ENCODE measurements at regions not wholly inside any gene's neighbourhood (a gene's known extent, or its start where the extent isn't known, plus 50 kb on each side); places are given as distances from the start of the nearest gene placed in this dataset.
"Not testable (repeated sequence)": the region's sequence is repeated elsewhere in the genome, so short reads cannot be mapped to it uniquely, and the experiment has no call there.

GRCh38 chr7:25677595-25677994 lies 449.3 kb upstream of the NPVF start:
- H4K20me1 ChIP-seq, result no peaks in the 10 kb centered on the region
- no peak for TF ChIP-seq Cebpa-rat (IDR thresholded peaks at IDR 0.05)
- no peak overlapping the region for H3K27ac ChIP-seq
- H3K4me2 ChIP-seq, result no peak overlapping the region
- H3K36me3 ChIP-seq, result no peaks in the 10 kb centered on the region
- no peak overlapping the region for H3K9ac ChIP-seq
- H3K9me3 ChIP-seq (replicated peaks in 1 of 11), result peaks cover 0 to 6% (median 0%) of the 10 kb centered on the region in 11 experiments; a peak in 2 of 22 replicates
- H3K4me3 ChIP-seq, result no peak overlapping the region
- no peaks in the 10 kb centered on the region for H3K4me1 ChIP-seq
- H3K27me3 ChIP-seq, result no peaks in the 10 kb centered on the region

- Histone ChIP-seq H3K27me3 (no peaks in the 10 kb centered on the region), H4K20me1 (no peaks in the 10 kb centered on the region), H3K4me1 (no peaks in the 10 kb centered on the region), H3K36me3 (no peaks in the 10 kb centered on the region), H3K4me3 (no peak overlapping the region), H3K9ac (no peak overlapping the region), H3K27ac (no peak overlapping the region), H3K4me2 (no peak overlapping the region), H3K9me3 (replicated peaks in 1 of 11) (peaks cover 0 to 6% (median 0%) of the 10 kb centered on the region in 11 experiments; a peak in 2 of 22 replicates)
- TF ChIP-seq Cebpa-rat (IDR thresholded peaks at IDR 0.05), result no peak
Measured at GRCh38 chr7:25678215-25678614, 449.9 kb upstream of the NPVF start.

DNA sequence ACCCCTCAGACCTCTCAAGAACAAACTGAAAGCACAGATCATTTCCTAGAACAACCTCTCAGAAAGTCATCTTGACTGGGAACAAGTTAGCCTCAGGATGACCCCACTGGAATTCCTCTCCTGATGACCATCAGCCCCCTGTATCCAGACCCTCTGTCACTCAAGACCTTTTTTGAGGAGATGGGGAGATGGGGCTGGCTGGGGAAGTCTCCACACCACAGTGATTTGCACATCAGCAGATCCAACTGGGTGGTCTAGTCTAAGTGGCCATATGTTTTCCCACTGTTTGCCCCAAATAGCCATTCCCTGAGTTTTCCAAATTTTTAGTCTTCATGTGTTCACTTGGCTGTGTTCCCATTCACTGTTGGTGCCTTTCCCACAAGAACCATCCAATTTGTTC lies 452.4 kb upstream of the NPVF start:
- TF ChIP-seq Cebpa-rat (IDR thresholded peaks at IDR 0.05), result no peak
- H4K20me1 ChIP-seq, result no peaks in the 10 kb centered on the region
- peaks cover 0 to 4% (median under 1%) of the 10 kb centered on the region in 10 experiments; a peak in 7 of 20 replicates for H3K4me1 ChIP-seq
- no peak overlapping the region for H3K4me2 ChIP-seq
- H3K9me3 ChIP-seq (replicated peaks in 1 of 11), result peaks cover 0 to 6% (median 0%) of the 10 kb centered on the region in 11 experiments; a peak in 2 of 22 replicates
- H3K27me3 ChIP-seq, result no peaks in the 10 kb centered on the region
- H3K4me3 ChIP-seq, result no peak overlapping the region
- no peak overlapping the region for H3K9ac ChIP-seq
- no peak overlapping the region for H3K27ac ChIP-seq
- no peaks in the 10 kb centered on the region for H3K36me3 ChIP-seq

GRCh38 chr7:25684360-25684759 lies 456.1 kb upstream of the NPVF start:
- Histone ChIP-seq H3K9ac (no peak overlapping the region), H3K27me3 (no peaks in the 10 kb centered on the region)

GRCh38 chr7:25686493-25686892 lies 458.2 kb upstream of the NPVF start:
- no peak overlapping the region for H3K9ac ChIP-seq
- H3K4me3 ChIP-seq, result no peak overlapping the region
- peak overlapping the region in 8 of 11 experiments; percentile 31 to 68 (median 56); a peak in 15 of 22 replicates for H3K4me2 ChIP-seq
- H3K9me3 ChIP-seq (replicated peaks in 1 of 11), result peaks cover 0 to 6% (median 0%) of the 10 kb centered on the region in 11 experiments; a peak in 2 of 22 replicates
- H3K36me3 ChIP-seq, result no peaks in the 10 kb centered on the region
- TF ChIP-seq Cebpa-rat (IDR thresholded peaks at IDR 0.05), result no peak
- H3K4me1 ChIP-seq, result peaks cover 0 to 19% (median 14%) of the 10 kb centered on the region in 10 experiments; a peak in 13 of 20 replicates
- H3K27me3 ChIP-seq, result no peaks in the 10 kb centered on the region
- no peaks in the 10 kb centered on the region for H4K20me1 ChIP-seq
- no peak overlapping the region for H3K27ac ChIP-seq

More at GRCh38 chr7:25684360-25684759, 456.1 kb upstream of the NPVF start:
- H3K4me3 ChIP-seq, result no peak overlapping the region
- no peak for TF ChIP-seq Cebpa-rat (IDR thresholded peaks at IDR 0.05)
- no peak overlapping the region for H3K4me2 ChIP-seq
- H3K4me1 ChIP-seq, result peaks cover 0 to 17% (median 12%) of the 10 kb centered on the region in 10 experiments; a peak in 13 of 20 replicates
- no peaks in the 10 kb centered on the region for H3K36me3 ChIP-seq
- peaks cover 0 to 6% (median 0%) of the 10 kb centered on the region in 11 experiments; a peak in 2 of 22 replicates for H3K9me3 ChIP-seq (replicated peaks in 1 of 11)
- no peak overlapping the region for H3K27ac ChIP-seq
- no peaks in the 10 kb centered on the region for H4K20me1 ChIP-seq

DNA sequence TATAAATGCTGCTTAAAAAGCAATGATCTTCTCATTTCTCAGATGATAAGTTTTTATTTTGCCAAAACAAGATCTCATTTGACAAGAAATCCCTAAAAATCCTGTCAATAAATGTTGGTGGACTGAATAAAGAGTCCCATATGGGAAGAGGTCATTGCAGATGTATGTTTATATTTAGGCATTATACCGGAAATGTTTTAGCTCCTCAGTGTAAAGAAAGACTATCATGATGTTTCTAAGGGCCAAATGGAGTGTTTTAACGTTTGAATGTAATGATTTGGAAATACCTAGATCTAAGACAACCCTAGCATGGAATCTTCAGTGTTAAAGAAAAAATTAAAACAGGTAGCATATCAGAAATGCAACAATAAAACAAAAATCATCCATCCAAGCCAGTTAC lies 457.8 kb upstream of the NFE2L3 start:
- H3K4me2 ChIP-seq, result no peak overlapping the region
- no peak overlapping the region for H3K27ac ChIP-seq
- no peaks in the 10 kb centered on the region for H4K20me1 ChIP-seq
- peaks cover 0 to 2% (median 0%) of the 10 kb centered on the region in 11 experiments; a peak in 4 of 22 replicates for H3K9me3 ChIP-seq (replicated peaks in 1 of 11)
- no peaks in the 10 kb centered on the region for H3K27me3 ChIP-seq
- no peaks in the 10 kb centered on the region for H3K36me3 ChIP-seq
- TF ChIP-seq Cebpa-rat (IDR thresholded peaks at IDR 0.05), result no peak
- peaks cover 0 to 6% (median 0%) of the 10 kb centered on the region in 10 experiments; a peak in 3 of 20 replicates for H3K4me1 ChIP-seq
- no peak overlapping the region for H3K4me3 ChIP-seq
- H3K9ac ChIP-seq, result no peak overlapping the region

DNA sequence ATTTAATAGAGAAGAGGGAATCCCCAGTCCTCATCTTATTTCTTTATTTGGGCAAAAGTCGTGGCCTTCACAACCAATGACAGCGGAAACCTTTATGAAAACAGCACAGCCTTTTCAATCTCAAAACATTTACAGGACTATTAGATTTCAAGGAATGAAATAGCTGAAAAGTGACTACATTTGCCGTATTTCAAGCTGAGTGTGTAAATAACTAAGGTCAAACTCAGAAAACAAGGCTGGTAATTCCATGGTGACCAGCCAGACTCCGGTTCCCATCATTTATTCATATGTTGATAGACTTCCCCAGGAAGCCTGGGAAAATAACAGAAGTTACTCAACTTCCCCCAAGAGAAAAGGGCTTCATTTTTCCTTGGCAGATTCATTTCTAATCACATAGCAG lies 457.3 kb upstream of the NFE2L3 start:
- no peak overlapping the region for H3K4me2 ChIP-seq
- H3K27me3 ChIP-seq, result no peaks in the 10 kb centered on the region
- no peak for TF ChIP-seq Cebpa-rat (IDR thresholded peaks at IDR 0.05)
- H3K27ac ChIP-seq, result no peak overlapping the region
- H3K9ac ChIP-seq, result no peak overlapping the region
- H4K20me1 ChIP-seq, result no peaks in the 10 kb centered on the region
- peaks cover 0 to 2% (median 0%) of the 10 kb centered on the region in 10 experiments; a peak in 3 of 20 replicates for H3K4me1 ChIP-seq
- no peaks in the 10 kb centered on the region for H3K36me3 ChIP-seq
- no peak overlapping the region for H3K4me3 ChIP-seq
- peaks cover 0 to 6% (median 2%) of the 10 kb centered on the region in 11 experiments; a peak in 10 of 22 replicates for H3K9me3 ChIP-seq (replicated peaks in 1 of 11)

GRCh38 chr7:25696571-25696970 lies 455.4 kb upstream of the NFE2L3 start:
- Histone ChIP-seq H4K20me1 (no peaks in the 10 kb centered on the region), H3K9ac (no peak overlapping the region), H3K9me3 (replicated peaks in 1 of 11) (peaks cover 8 to 15% (median 12%) of the 10 kb centered on the region in 11 experiments; a peak in 18 of 22 replicates), H3K27ac (no peak overlapping the region), H3K4me3 (no peak overlapping the region), H3K27me3 (no peaks in the 10 kb centered on the region), H3K4me1 (no peaks in the 10 kb centered on the region), H3K36me3 (no peaks in the 10 kb centered on the region), H3K4me2 (no peak overlapping the region)
- no peak for TF ChIP-seq Cebpa-rat (IDR thresholded peaks at IDR 0.05)

DNA sequence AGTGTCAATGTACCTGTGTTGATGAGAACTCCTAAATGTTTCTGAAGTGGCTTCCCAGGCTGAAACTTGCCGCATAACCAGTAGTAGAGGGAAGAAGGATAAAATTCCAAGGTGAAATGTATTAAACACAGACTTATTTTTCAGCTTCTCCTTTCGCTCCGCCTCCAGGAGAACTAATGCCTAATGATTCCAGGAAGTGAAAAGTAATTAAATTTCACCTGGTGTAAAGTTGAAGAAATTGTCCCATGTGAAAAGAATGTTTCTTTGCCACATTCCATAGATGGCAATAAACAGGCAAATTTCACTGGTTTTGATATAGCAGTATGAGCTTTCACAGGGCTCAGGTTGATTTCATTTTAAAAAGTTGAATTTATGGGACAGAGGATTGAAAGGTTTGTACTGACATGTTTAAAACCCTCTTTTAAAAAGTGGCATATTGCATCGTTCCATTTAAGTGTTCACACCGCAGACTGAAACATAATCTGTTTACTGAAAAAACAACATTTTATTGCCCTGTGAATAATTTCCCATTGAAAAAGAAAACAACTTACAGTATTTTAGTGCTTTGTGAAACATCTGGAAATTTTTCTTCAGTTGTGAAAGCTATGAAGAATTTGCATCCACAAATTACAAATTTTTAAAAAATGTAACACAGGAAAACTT lies 453.4 kb upstream of the NFE2L3 start:
- Histone ChIP-seq H3K36me3 (no peaks in the 10 kb centered on the region), H3K27ac (no peak overlapping the region), H3K4me1 (no peaks in the 10 kb centered on the region), H3K4me2 (no peak overlapping the region), H3K27me3 (no peaks in the 10 kb centered on the region), H4K20me1 (no peaks in the 10 kb centered on the region), H3K9me3 (replicated peaks in 1 of 11) (peaks cover 8 to 19% (median 14%) of the 10 kb centered on the region in 11 experiments; a peak in 19 of 22 replicates), H3K9ac (no peak overlapping the region), H3K4me3 (no peak overlapping the region)
- no peak for TF ChIP-seq Cebpa-rat (IDR thresholded peaks at IDR 0.05)

DNA sequence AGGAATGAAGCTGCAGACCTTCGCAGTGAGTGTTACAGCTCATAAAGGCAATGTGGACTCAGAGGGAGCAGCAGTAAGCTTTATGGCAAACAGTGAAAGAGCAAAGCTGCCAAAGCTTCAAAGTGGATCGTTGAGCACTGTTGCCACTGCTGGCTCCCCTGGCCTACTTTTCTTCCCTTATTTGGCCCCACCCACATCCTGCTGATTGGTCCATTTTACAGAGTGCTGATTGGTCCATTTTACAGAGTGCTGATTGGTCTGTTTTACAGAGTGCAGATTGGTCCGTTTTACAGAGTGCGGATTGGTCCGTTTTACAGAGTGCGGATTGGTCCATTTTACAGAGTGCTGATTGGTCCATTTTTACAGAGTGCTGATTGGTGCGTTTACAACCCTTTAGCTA lies 451.9 kb upstream of the NFE2L3 start:
- not testable (repeated sequence) for H3K27ac ChIP-seq, H3K4me3 ChIP-seq, H3K36me3 ChIP-seq, H3K9ac ChIP-seq, H4K20me1 ChIP-seq, H3K4me1 ChIP-seq, H3K4me2 ChIP-seq, H3K27me3 ChIP-seq
- H3K9me3 ChIP-seq (replicated peaks in 1 of 11), result peaks cover 8 to 29% (median 18%) of the 10 kb centered on the region in 11 experiments; a peak in 20 of 22 replicates

Measured in BLaER1 treated with 17β-estradiol and CSF1 and Interleukin-3, amounts not matched to agents 10 nM and 100 nM (cell line).